ENCODE measurements at regions not wholly inside any gene's neighbourhood (a gene's known extent, or its start where the extent isn't known, plus 50 kb on each side); places are given as distances from the start of the nearest gene placed in this dataset.

GRCh38 chr3:43867436-43868072 lies 176.8 kb downstream of the ABHD5 start:
- no peak for DNase-seq

DNA sequence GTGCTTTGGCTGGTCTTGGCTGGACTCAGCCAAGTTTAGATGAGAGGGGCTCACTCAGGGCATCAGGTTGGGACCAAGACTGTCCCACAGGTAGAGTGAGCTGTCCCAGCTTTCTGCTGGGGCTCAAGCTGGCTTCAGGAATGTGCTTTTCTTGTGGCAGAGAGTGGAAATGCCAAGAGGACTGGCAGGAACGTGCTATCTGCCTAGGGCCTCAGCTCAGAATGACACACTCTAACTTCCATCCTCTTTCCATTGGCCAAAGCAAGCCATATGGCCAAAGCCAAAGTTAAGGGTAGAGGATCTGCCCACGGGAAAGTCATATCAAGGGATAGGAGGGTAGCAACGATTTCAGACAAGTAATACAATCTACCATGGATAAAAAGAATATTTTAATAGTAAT lies 178.8 kb downstream of the ABHD5 start:
- DNase-seq, result no peak

DNA sequence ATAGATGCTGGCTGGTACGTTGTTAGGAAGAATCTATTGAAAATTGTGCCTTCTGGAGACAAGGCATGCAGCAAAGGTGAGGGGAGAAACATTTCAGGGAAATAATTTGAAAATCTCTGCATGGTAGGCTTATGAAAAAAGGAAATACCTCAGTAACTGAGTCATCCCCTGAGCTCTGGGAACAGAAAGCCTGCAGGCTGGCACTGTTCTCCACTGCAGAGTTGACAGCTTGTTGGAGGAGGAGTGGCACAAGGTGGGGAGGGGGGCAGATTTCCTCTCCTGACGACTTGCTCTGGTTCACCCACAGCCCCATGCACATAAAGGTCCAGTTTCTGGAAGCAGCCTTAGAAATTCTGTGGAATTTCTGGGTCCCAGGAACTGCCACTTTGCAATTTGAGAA lies 179.4 kb downstream of the ABHD5 start:
- DNase-seq, result no peak

- DNase-seq, result no peak
These were observed 180.3 kb downstream of the ABHD5 start for GRCh38 chr3:43870844-43871626.

DNA sequence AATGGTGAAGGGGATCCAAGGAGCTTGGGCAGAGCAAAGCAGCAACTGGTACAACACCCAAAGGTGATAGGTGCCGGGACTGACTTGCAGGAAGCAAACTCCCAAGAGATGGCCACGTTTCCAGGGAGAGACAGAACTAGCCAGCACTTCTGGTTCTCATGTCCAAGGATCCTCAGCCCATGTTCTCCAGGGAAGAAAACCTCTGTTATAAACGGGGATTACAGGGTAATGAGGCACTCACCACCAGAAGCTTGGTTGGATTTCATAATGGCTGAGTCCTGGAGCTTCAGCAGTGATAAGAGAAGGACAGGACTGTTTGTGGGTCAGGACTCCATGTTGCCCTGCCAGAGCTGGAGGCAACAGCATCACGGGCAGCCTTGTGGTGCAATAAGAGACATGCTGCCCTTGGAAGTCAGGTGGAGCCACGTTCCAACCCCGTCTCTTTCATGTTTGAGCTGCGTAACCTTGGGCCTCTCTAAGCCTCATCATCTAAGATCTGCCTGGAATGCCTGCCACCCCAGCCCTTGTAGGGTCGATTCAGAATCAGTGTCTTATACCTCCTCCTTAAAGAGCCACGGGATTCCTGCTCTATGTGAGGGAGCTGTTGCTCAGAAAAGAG lies 181.0 kb downstream of the ABHD5 start:
- DNase-seq, result no peak

DNA sequence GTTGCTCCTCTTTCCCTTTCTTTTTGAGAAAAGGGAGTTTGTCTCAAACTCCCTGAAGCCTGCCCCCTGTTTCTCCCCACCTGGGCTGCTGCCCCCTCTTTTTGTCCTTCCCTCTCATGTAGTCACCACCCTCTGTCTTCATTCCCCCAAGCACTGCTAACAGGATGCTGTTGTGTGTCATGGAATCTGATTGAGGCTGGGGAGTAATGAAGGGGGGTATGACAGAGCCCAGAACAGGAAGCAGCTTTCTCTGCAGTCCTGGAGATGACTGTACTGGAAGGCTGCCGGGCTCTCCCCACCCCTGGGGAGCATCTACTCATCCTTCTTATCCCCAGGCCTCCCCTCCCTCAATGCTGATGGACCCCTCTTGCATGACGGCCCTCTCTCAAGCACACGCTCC lies 181.6 kb downstream of the ABHD5 start:
- no peak for DNase-seq

- DNase-seq, result no peak
These were observed 182.2 kb downstream of the ABHD5 start for GRCh38 chr3:43872901-43873300.

GRCh38 chr3:43873723-43874122 lies 183.0 kb downstream of the ABHD5 start:
- DNase-seq, result no peak

DNA sequence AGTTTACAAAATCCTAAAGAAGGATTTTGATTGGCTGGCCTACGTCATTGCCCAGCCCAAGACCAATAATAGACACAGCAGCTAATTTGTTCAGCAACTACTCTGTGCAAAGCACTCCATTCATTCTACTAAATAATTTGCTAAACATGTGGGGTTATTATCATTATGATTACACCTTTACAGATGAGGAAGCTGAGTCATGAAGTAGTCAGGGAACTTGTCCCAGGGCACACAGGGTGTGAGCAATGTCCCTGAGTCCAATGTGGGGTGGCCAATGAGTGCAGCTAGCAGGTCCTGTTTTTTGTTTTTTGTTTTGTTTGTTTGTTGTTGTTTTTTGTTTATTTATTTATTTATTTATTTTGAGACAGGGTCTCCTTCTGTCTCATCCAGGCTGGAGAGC lies 183.6 kb downstream of the ABHD5 start:
- DNase-seq, result no peak

GRCh38 chr3:43874731-43875130 lies 184.0 kb downstream of the ABHD5 start:
- no peak for DNase-seq

DNA sequence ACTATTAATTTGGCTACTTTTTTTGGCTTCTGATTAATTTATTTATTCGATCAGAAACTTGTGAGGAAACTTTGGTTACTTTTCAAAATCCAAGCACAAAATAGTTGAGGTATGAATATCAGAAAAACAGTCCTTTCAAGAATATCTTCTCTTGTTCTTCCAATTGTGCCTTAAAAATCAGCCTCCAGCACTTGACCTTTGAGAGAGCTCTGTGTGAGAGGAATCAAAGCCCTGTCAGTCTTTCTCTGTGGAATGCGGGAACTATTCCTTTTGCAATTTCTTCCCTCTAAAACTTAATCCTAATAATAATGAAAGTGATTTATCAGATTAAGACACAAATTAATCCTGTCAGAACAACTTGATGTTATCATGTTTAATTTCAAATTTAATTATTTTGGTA lies 185.9 kb downstream of the ABHD5 start:
- no peak for DNase-seq

GRCh38 chr3:43879166-43879565 lies 188.4 kb downstream of the ABHD5 start:
- no peak for DNase-seq

GRCh38 chr3:43882976-43883680 lies 192.4 kb downstream of the ABHD5 start:
- no peak for DNase-seq

- DNase-seq, result no peak
These were observed 193.1 kb downstream of the ABHD5 start for GRCh38 chr3:43883729-43884396.

GRCh38 chr3:43884581-43884980 lies 193.8 kb downstream of the ABHD5 start:
- no peak for DNase-seq

DNA sequence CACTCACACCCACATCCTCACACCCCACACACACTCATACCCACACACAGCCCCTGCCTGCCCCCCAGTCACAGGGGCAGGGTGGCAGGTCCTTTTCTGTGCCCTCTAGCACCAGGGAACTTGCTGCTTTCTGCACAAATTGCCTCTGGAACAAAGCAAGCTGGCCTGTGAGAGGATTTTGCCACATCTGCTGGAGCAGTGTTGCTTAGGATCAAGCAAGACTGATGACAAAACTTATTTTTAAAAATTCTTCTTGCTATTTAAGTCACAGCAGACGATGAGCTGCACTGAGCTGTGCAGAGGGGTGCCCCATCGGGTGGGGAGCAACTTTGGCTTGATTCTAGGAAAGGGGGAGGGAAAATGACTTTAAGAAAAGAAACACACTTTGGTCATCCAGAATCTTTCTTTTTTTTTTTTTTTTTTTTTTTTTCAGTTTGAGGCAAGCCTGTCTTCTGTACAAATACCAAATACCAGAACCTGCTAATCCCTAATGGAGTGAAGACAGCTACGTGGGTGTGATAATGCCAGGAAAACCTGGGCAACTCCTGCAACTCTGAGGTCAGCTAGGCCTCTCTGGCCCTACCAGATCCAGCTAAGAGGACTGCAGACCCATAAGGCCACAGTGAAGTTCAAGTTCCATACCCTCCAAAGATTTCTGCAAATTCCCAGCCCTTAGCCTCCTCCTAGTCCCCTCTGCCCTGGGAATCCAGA lies 195.3 kb downstream of the ABHD5 start:
- no peak for DNase-seq

- DNase-seq, result no peak
These were observed 201.3 kb downstream of the ABHD5 start for GRCh38 chr3:43892061-43892460.

GRCh38 chr3:43892526-43892925 lies 201.8 kb downstream of the ABHD5 start:
- DNase-seq, result no peak

DNA sequence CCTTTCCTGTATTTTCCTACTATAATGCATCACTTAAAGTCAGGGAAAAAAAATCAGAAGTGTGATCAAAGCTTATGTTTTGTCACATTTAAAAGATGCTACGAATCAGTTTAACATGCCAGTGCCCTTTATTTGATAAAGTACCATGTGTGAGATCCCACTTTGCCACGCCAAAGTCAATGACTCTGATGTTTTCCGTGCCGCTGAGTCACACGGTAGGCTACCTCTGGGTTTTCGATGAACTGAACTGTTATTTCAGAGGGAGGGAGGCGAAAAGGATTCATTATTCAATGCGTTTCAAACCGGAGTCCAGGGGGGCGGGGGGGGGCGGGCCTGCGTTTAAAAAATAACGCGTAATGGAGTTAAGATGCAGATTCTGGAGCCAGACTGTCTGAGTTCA lies 203.0 kb downstream of the ABHD5 start:
- DNase-seq, result peak in 1 of 2 donors; percentile 21

DNA sequence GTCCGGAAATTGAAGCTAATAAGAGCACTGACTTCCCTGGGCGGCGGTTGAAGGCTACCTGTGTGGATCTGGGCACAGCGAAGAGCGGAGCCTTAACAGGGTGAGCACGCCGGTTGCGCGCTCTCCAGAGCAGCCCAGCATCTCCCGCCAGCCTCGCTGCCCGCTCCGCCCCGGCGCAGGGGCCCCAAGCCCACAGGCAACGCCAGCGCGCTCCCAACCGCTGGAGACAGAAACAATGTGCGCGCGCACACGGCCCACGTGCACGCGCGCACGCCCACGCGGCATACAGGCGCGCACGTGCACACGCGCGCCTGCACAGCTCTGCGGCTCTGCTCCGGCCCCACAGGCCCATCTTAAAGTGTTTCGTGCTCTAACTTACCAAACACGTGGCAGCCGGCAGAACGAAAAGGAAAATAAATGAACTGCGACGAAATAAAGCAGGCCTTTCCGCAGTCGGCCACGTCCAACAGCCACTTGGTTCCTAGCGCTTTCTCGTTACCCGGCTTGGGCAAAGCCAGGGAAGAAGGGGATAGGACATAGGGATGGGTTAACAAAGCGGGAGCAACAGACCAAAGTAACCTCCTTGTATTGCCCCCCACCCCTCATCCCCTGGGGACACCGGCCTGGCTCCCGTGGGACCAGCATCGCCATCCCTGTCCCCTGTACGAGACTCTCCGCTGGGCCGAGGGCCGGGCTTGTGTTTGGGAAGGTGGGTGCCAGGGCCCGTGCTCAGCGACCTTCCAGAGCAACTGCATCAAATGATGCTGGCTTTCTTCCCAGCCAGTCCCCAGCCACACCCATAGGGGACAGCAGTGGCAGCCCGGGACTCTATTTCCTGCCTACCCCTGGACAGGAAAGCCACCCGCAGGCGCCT lies 203.7 kb downstream of the ABHD5 start:
- DNase-seq, result peak; percentile 23 to 64

- no peak for DNase-seq
These were observed 204.8 kb downstream of the ABHD5 start for GRCh38 chr3:43895573-43895972.
